ENCODE measurements at regions not wholly inside any gene's neighbourhood (a gene's known extent, or its start where the extent isn't known, plus 50 kb on each side); places are given as distances from the start of the nearest gene placed in this dataset.

DNA sequence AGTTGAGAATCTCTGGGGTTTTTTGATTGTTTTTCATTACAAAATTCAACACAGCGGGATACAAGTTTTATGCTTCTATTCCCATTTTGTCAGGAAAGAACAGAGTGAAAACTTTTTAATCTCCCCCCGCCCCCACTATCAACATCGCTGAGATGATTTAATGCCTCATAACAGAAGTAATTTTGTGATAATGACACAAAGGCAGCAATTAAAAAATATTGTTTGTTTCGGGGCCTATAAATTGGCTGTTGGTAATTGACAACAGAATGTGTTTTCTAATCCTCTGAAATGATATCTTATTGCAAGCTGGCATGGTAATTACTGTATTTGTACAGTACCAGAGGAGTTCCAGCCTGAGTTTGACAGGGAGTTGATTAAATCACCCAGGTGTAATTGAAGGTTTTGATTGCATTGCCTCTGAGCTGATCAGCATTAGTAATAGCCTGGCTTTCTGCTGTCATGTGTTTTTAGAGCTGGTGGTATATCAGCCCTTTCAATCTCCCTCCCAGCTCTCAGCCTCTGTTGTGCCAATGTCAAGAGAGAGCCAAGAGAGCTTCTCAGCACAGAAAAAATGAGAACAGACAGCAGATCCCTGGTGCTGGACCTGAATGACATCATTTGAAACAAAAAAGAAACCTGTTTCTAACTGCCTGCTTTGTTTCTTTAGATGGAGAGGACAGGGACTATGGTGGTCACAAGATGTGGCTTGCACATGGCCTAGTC is 265.1 kb downstream of the FAM76B start:
- TF ChIP-seq, protein P1, sequence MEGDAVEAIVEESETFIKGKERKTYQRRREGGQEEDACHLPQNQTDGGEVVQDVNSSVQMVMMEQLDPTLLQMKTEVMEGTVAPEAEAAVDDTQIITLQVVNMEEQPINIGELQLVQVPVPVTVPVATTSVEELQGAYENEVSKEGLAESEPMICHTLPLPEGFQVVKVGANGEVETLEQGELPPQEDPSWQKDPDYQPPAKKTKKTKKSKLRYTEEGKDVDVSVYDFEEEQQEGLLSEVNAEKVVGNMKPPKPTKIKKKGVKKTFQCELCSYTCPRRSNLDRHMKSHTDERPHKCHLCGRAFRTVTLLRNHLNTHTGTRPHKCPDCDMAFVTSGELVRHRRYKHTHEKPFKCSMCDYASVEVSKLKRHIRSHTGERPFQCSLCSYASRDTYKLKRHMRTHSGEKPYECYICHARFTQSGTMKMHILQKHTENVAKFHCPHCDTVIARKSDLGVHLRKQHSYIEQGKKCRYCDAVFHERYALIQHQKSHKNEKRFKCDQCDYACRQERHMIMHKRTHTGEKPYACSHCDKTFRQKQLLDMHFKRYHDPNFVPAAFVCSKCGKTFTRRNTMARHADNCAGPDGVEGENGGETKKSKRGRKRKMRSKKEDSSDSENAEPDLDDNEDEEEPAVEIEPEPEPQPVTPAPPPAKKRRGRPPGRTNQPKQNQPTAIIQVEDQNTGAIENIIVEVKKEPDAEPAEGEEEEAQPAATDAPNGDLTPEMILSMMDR (IDR thresholded peaks at IDR 0.05): no peak
- TF ChIP-seq EZH2 (IDR thresholded peaks at IDR 0.05): no peak
